HepG2 (cell line): ENCODE measurements at regions not wholly inside any gene's neighbourhood (a gene's known extent, or its start where the extent isn't known, plus 50 kb on each side); places are given as distances from the start of the nearest gene placed in this dataset.
A peak's percentile ranks its signal among the peaks of the same experiment; 100 is the strongest.

Experiments
- ATAC-seq: fragments of 200-7000 bp; cut with Tn5 transposase; 3 replicates; pipeline ENCODE4 v1.9.1; 2020; ENCODE audit warnings: mild to moderate bottlenecking, moderate library complexity
- BruUV-seq: library from RNA; stranded (reverse); fragments of 400-500 nt; replicated peaks from 2 replicates; lab custom pipeline; 2021; lab: Mats Ljungman, UMichigan
- CTCF ChIA-PET: fragments of 300-600 bp; formaldehyde crosslinking; extraction: SDS; loops from one replicate; lab custom pipeline; 2021; ENCODE audit warnings: low total read pairs, inconsistent platforms, low intra/inter-chr PET ratio; lab: Yijun Ruan, JAX
- POLR2A ChIA-PET: fragments of 350-600 bp; sonication (Branson Sonifier 250); formaldehyde crosslinking; loops from one replicate; lab custom pipeline; 2020; ENCODE audit warnings: antibody characterized with exemption, inconsistent platforms; lab: Yijun Ruan, JAX
- DNase-seq: peaks from one replicate; pipeline ENCODE4 v3.0.0-alpha.2; 2015; ENCODE audit warnings: low spot score
- FAIRE-seq: peaks from 3 replicates; lab custom pipeline; 2011; peaks lifted over from hg19 to GRCh38; lab: Jason Lieb, UNC
- H2AFZ ChIP-seq: one replicate; pipeline ENCODE4 v1.6.1; 2011; ENCODE audit warnings: low read length, inconsistent platforms
- H3K27ac ChIP-seq: fragments of 300-600 bp; 3 replicates; pipeline ENCODE4 v1.8.0; 2011; ENCODE audit warnings: mixed run types, mild to moderate bottlenecking, mixed read lengths, low read length, inconsistent platforms; ENCODE audit not compliant: insufficient read depth; ENCODE audit errors: extremely low read length
- H3K27me3 ChIP-seq, 2 experiments: fragments of 200-600 bp in 1 of 2; 2 replicates in 1 of 2; 3 replicates in 1 of 2; pipeline versions ENCODE4 v1.6.0 to v1.8.0; 2011; ENCODE audit warnings: low read length in 2 of 2, mild to moderate bottlenecking in 2 of 2, moderate library complexity in 2 of 2, inconsistent platforms in 1 of 2; ENCODE audit not compliant: insufficient read depth in 2 of 2, control insufficient read depth in 1 of 2
- H3K36me3 ChIP-seq, 2 experiments: fragments of 200-600 bp in 1 of 2; replicated peaks in 1 of 2; 2 replicates in 1 of 2; 3 replicates in 1 of 2; pipeline versions ENCODE4 v1.5.1 to v1.8.0; 2011; ENCODE audit warnings: low read length in 2 of 2, inconsistent platforms in 1 of 2; ENCODE audit not compliant: insufficient read depth in 2 of 2, control insufficient read depth in 1 of 2
- H3K4me1 ChIP-seq: 2 replicates; pipeline ENCODE4 v1.5.1; 2012; ENCODE audit warnings: low read length, inconsistent platforms; ENCODE audit not compliant: insufficient read depth
- H3K4me2 ChIP-seq: 2 replicates; pipeline ENCODE4 v1.6.0; 2011; ENCODE audit warnings: low read depth, low read length, inconsistent platforms
- H3K4me3 ChIP-seq, 3 experiments: fragments of 200-600 bp in 1 of 3; sonication (generic), shearing (Covaris generic) in 1 of 3; replicated peaks in 1 of 3; 2 replicates each; pipeline ENCODE4 v1.5.1; 2011 to 2016; ENCODE audit warnings: low read length in 3 of 3, inconsistent platforms in 2 of 3, low read depth in 2 of 3, mild to moderate bottlenecking in 2 of 3, control low read depth in 1 of 3, mixed read lengths in 1 of 3; ENCODE audit not compliant: insufficient read depth in 1 of 3
- H3K79me2 ChIP-seq: one replicate; pipeline ENCODE4 v1.6.1; 2011; ENCODE audit warnings: low read length, inconsistent platforms; ENCODE audit not compliant: insufficient read depth
- H3K9ac ChIP-seq: 2 replicates; pipeline ENCODE4 v1.6.0; 2011; ENCODE audit warnings: mild to moderate bottlenecking, low read depth, low read length, inconsistent platforms; ENCODE audit not compliant: insufficient read depth
- H3K9me3 ChIP-seq: 2 replicates; pipeline ENCODE4 v1.5.1; 2012; ENCODE audit warnings: mild to moderate bottlenecking, low read length
- H4K20me1 ChIP-seq: 2 replicates; pipeline ENCODE4 v1.6.0; 2011; ENCODE audit warnings: inconsistent platforms, mild to moderate bottlenecking, low read length, moderate library complexity; ENCODE audit not compliant: insufficient read depth
- AHR ChIP-seq: IDR thresholded peaks from 2 replicates; pipeline ENCODE4 v1.6.1; 2018; ENCODE audit warnings: missing genetic modification reagents, missing compliant biosample characterization
- ARNTL ChIP-seq: sonication (generic); formaldehyde crosslinking; IDR thresholded peaks from 2 replicates; pipeline ENCODE4 v1.4.0; 2020; ENCODE audit warnings: mild to moderate bottlenecking, missing genetic modification reagents
- DMAP1 ChIP-seq: IDR thresholded peaks from 2 replicates; pipeline ENCODE4 v1.6.1; 2016
- EEA1 ChIP-seq: sonication (generic); formaldehyde crosslinking; IDR thresholded peaks from 2 replicates; pipeline ENCODE4 v1.5.1; 2020; ENCODE audit warnings: mild to moderate bottlenecking, missing genetic modification reagents, borderline replicate concordance
- ETV6 ChIP-seq: sonication (generic); formaldehyde crosslinking; conservative IDR thresholded peaks from 2 replicates; pipeline ENCODE4 v1.4.0; 2020; ENCODE audit warnings: missing genetic modification reagents
- ISX ChIP-seq: sonication (generic); formaldehyde crosslinking; conservative IDR thresholded peaks from 2 replicates; pipeline ENCODE4 v1.5.0; 2020; ENCODE audit warnings: missing genetic modification reagents
- NFE2 ChIP-seq: sonication (generic); formaldehyde crosslinking; IDR thresholded peaks from 2 replicates; pipeline ENCODE4 v1.4.0; 2020; ENCODE audit warnings: missing genetic modification reagents
- TCF12 ChIP-seq, 2 experiments: fragments of 450-650 bp in 1 of 2; sonication (generic) in 1 of 2; formaldehyde crosslinking in 1 of 2; IDR thresholded peaks; 2 replicates each; pipeline versions ENCODE4 v1.6.1 to v1.8.0; 2017 to 2022; ENCODE audit warnings: antibody characterized with exemption in 1 of 2, mild to moderate bottlenecking in 1 of 2, missing genetic modification reagents in 1 of 2, moderate library complexity in 1 of 2
- XBP1 ChIP-seq: sonication (generic); formaldehyde crosslinking; IDR thresholded peaks from 2 replicates; pipeline ENCODE4 v1.5.0; 2020; ENCODE audit warnings: missing genetic modification reagents
- ZNF160 ChIP-seq: sonication (generic); formaldehyde crosslinking; IDR thresholded peaks from 2 replicates; pipeline ENCODE4 v1.8.0; 2022; ENCODE audit warnings: mild to moderate bottlenecking, inconsistent platforms, missing genetic modification reagents
- ZNF564 ChIP-seq: sonication (generic); formaldehyde crosslinking; IDR thresholded peaks from 2 replicates; pipeline ENCODE4 v1.8.1; 2023; ENCODE audit warnings: mild to moderate bottlenecking, missing genetic modification reagents
- WGBS: methylation state at CpG from one replicate; pipeline ENCODE4 v1.1.6; 2017; ENCODE audit warnings: low lambda C conversion rate; 5-methylcytosine and 5-hydroxymethylcytosine counted together
- in situ Hi-C: cut with HindIII; loops from 2 replicates; pipeline ENCODE4 v1.10.0; 2017; ENCODE audit warnings: low pct_unique_long_range_greater_than_20kb; ENCODE audit not compliant: extremely low pct_ligation_motif_present
- intact Hi-C: fragments of 100-400 bp; cut with micrococcal nuclease; formaldehyde crosslinking; loops from one replicate; pipeline ENCODE4 v1.10.0; 2022; ENCODE audit not compliant: unreplicated experiment
- TF ChIP-seq, protein P1 (sequence below): sonication (generic); formaldehyde crosslinking; IDR thresholded peaks from 2 replicates; pipeline ENCODE4 v1.4.0; 2020; ENCODE audit warnings: missing genetic modification reagents, mild to moderate bottlenecking, borderline replicate concordance
- TF ChIP-seq, protein P2 (sequence below): IDR thresholded peaks from 2 replicates; pipeline ENCODE4 v1.6.1; 2016; ENCODE audit warnings: low read depth, missing genetic modification reagents, missing compliant biosample characterization
- TF ChIP-seq, protein P3 (sequence below): sonication (generic); formaldehyde crosslinking; IDR thresholded peaks from 2 replicates; pipeline ENCODE4 v1.9.0; 2021; ENCODE audit warnings: missing genetic modification reagents, mild to moderate bottlenecking, borderline replicate concordance

DNA sequence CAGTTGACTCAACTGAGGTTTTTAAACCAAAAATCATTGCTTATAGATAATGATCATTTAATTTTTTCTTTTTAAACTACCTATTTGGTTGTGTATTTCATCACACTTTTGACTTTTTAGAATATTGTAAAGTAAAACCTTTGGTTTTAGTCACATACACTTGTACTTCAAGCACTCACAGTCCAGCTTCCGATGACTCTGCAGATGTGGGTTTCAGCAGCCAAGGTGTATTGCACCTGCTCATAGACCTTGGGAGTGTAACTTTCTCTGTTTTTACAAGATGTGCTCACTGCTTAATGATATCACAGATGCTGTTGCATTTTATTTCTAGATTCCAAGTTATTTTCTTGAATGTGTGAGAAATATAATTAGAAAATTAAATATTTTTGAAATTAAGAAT is 188.3 kb upstream of the SLC38A2 start (continued):
- TF ChIP-seq, protein P1, sequence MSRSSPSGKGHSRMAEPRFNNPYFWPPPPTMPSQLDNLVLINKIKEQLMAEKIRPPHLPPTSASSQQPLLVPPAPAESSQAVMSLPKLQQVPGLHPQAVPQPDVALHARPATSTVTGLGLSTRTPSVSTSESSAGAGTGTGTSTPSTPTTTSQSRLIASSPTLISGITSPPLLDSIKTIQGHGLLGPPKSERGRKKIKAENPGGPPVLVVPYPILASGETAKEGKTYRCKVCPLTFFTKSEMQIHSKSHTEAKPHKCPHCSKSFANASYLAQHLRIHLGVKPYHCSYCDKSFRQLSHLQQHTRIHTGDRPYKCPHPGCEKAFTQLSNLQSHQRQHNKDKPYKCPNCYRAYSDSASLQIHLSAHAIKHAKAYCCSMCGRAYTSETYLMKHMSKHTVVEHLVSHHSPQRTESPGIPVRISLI (CRISPR knock-in tag) = no peak
- TF ChIP-seq TCF12 (IDR thresholded peaks at IDR 0.05) (no peak), TCF12 (CRISPR knock-in tag; IDR thresholded peaks at IDR 0.05) (no peak), ZNF160 (CRISPR knock-in tag) (no peak), ZNF564 (CRISPR knock-in tag) (no peak), EEA1 (CRISPR knock-in tag) (no peak)

DNA sequence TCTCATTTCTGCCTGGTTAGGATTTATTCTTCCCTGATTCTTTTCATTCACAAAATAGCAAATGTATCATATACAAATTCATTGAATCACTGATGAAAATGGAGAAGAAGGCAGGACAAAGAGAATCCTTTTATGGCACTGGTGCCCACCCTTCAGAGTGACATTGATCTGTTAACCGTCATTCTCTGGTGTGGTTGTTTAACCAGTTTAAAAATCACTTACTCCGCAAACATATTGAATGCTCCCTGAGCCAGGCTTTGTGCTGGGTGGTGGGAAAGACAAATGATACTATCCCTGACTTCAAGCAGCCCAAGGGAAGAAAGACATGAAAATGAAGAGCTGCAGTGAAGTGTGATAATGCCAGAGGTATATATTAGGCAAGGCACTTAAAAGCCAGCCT is 187.5 kb upstream of the SLC38A2 start:
- FAIRE-seq (no peak), DNase-seq (peak; percentile 15), ATAC-seq (no peak; the same call in 2 of the 3 replicates)
- intact Hi-C loops (no loop called here), in situ Hi-C loops (no loop called here)
- no peak overlapping the region for H3K4me3 ChIP-seq
- peaks cover 43% of the 10 kb centered on the region for H3K4me1 ChIP-seq
- BruUV-seq = no TSS peak
- no peaks in the 10 kb centered on the region for H3K27me3 ChIP-seq
- no peak overlapping the region for H2AFZ ChIP-seq
- H3K27ac ChIP-seq = no peak overlapping the region
- no peaks in the 10 kb centered on the region for H4K20me1 ChIP-seq
- peaks cover 6% of the 10 kb centered on the region; the same call in 1 of the 2 replicates for H3K9me3 ChIP-seq
- CTCF ChIA-PET = no interaction called here
- POLR2A ChIA-PET = no interaction called here
- WGBS = 33% methylated on average over 2 of the region's 2 CpGs
- H3K9ac ChIP-seq = no peak overlapping the region
- H3K4me2 ChIP-seq = no peak overlapping the region
- H3K79me2 ChIP-seq = no peaks in the 10 kb centered on the region
- no peaks in the 10 kb centered on the region for H3K36me3 ChIP-seq
- no peak for TF ChIP-seq ARNTL (CRISPR knock-in tag)
- TF ChIP-seq, protein P2, sequence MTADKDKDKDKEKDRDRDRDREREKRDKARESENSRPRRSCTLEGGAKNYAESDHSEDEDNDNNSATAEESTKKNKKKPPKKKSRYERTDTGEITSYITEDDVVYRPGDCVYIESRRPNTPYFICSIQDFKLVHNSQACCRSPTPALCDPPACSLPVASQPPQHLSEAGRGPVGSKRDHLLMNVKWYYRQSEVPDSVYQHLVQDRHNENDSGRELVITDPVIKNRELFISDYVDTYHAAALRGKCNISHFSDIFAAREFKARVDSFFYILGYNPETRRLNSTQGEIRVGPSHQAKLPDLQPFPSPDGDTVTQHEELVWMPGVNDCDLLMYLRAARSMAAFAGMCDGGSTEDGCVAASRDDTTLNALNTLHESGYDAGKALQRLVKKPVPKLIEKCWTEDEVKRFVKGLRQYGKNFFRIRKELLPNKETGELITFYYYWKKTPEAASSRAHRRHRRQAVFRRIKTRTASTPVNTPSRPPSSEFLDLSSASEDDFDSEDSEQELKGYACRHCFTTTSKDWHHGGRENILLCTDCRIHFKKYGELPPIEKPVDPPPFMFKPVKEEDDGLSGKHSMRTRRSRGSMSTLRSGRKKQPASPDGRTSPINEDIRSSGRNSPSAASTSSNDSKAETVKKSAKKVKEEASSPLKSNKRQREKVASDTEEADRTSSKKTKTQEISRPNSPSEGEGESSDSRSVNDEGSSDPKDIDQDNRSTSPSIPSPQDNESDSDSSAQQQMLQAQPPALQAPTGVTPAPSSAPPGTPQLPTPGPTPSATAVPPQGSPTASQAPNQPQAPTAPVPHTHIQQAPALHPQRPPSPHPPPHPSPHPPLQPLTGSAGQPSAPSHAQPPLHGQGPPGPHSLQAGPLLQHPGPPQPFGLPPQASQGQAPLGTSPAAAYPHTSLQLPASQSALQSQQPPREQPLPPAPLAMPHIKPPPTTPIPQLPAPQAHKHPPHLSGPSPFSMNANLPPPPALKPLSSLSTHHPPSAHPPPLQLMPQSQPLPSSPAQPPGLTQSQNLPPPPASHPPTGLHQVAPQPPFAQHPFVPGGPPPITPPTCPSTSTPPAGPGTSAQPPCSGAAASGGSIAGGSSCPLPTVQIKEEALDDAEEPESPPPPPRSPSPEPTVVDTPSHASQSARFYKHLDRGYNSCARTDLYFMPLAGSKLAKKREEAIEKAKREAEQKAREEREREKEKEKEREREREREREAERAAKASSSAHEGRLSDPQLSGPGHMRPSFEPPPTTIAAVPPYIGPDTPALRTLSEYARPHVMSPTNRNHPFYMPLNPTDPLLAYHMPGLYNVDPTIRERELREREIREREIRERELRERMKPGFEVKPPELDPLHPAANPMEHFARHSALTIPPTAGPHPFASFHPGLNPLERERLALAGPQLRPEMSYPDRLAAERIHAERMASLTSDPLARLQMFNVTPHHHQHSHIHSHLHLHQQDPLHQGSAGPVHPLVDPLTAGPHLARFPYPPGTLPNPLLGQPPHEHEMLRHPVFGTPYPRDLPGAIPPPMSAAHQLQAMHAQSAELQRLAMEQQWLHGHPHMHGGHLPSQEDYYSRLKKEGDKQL (CRISPR knock-in tag) = no peak
- no peak for TF ChIP-seq NFE2 (CRISPR knock-in tag)
- no peak for TF ChIP-seq DMAP1 (CRISPR knock-in tag)
- no peak for TF ChIP-seq ISX (CRISPR knock-in tag)
- TF ChIP-seq, protein P3, sequence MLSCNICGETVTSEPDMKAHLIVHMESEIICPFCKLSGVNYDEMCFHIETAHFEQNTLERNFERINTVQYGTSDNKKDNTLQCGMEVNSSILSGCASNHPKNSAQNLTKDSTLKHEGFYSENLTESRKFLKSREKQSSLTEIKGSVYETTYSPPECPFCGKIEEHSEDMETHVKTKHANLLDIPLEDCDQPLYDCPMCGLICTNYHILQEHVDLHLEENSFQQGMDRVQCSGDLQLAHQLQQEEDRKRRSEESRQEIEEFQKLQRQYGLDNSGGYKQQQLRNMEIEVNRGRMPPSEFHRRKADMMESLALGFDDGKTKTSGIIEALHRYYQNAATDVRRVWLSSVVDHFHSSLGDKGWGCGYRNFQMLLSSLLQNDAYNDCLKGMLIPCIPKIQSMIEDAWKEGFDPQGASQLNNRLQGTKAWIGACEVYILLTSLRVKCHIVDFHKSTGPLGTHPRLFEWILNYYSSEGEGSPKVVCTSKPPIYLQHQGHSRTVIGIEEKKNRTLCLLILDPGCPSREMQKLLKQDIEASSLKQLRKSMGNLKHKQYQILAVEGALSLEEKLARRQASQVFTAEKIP (CRISPR knock-in tag) = no peak
- no peak for TF ChIP-seq AHR (CRISPR knock-in tag)
- TF ChIP-seq XBP1 (CRISPR knock-in tag) = no peak
- no peak for TF ChIP-seq ETV6 (CRISPR knock-in tag)
